SK-N-SH (cell line): ENCODE measurements at regions not wholly inside any gene's neighbourhood (a gene's known extent, or its start where the extent isn't known, plus 50 kb on each side); places are given as distances from the start of the nearest gene placed in this dataset.

Experiments used
- CTCF ChIA-PET: fragments of 300-600, 350-600 bp; formaldehyde crosslinking; extraction: SDS; loops from one replicate; lab custom pipeline; 2021; lab: Yijun Ruan, JAX
- POLR2A ChIA-PET: fragments of 350-600 bp; sonication (Branson Sonifier 250); formaldehyde crosslinking; extraction: SDS; loops from one replicate; lab custom pipeline; 2020; ENCODE audit warnings: antibody characterized with exemption, inconsistent platforms; lab: Yijun Ruan, JAX
- DNase-seq: peaks from one replicate; pipeline ENCODE4 v3.0.0; 2012
- H2AFZ ChIP-seq: fragments of 200-600 bp; sonication (generic); 2 replicates; pipeline ENCODE4 v1.8.1; 2016; ENCODE audit warnings: antibody characterized with exemption, mild to moderate bottlenecking, low read depth
- H3F3A ChIP-seq: fragments of 200-600 bp; sonication (generic); replicated peaks from 2 replicates; pipeline ENCODE3; 2016; ENCODE audit warnings: antibody characterized with exemption, mild to moderate bottlenecking; ENCODE audit not compliant: insufficient read depth
- H3K27ac ChIP-seq, 2 experiments: fragments of 200-500 bp in 1 of 2; fragments of 200-600 bp in 1 of 2; sonication (Bioruptor generic) in 1 of 2; sonication (generic), shearing (Covaris generic) in 1 of 2; 2 replicates each; pipeline versions ENCODE4 v1.5.1 to v1.6.1; 2014 to 2016; ENCODE audit warnings: low read depth in 2 of 2, inconsistent platforms in 1 of 2, low read length in 1 of 2, mild to moderate bottlenecking in 1 of 2, mixed read lengths in 1 of 2
- H3K27me3 ChIP-seq: fragments of 200-600 bp; sonication (generic), shearing (Covaris generic); 2 replicates; pipeline ENCODE4 v1.6.1; 2016; ENCODE audit warnings: mixed run types; ENCODE audit not compliant: insufficient read depth
- H3K36me3 ChIP-seq, 2 experiments: fragments of 200-500 bp in 1 of 2; fragments of 200-600 bp in 1 of 2; sonication (Bioruptor generic) in 1 of 2; sonication (generic) in 1 of 2; replicated peaks in 1 of 2; 2 replicates each; pipeline versions ENCODE3 to v1.5.1; 2014 to 2016; ENCODE audit warnings: low read length in 1 of 2, mild to moderate bottlenecking in 1 of 2; ENCODE audit not compliant: insufficient read depth in 2 of 2, control insufficient read depth in 1 of 2
- H3K4me1 ChIP-seq, 2 experiments: fragments of 200-500 bp in 1 of 2; fragments of 200-600 bp in 1 of 2; sonication (Bioruptor generic) in 1 of 2; sonication (generic), shearing (Covaris generic) in 1 of 2; 2 replicates each; pipeline versions ENCODE4 v1.5.1 to v1.6.1; 2014 to 2016; ENCODE audit warnings: low read depth in 1 of 2, low read length in 1 of 2, mixed run types in 1 of 2; ENCODE audit not compliant: insufficient read depth in 2 of 2, control insufficient read depth in 1 of 2
- H3K4me2 ChIP-seq: fragments of 200-600 bp; sonication (generic), shearing (Covaris generic); 2 replicates; pipeline ENCODE4 v1.6.1; 2017; ENCODE audit warnings: mixed run types
- H3K4me3 ChIP-seq, 2 experiments: fragments of 200-500 bp in 1 of 2; fragments of 200-600 bp in 1 of 2; sonication (Bioruptor generic) in 1 of 2; sonication (generic), shearing (Covaris generic) in 1 of 2; 2 replicates each; pipeline versions ENCODE4 v1.5.1 to v1.8.1; 2014 to 2016; ENCODE audit warnings: low read depth in 2 of 2, inconsistent platforms in 1 of 2, low read length in 1 of 2, mild to moderate bottlenecking in 1 of 2, mixed read lengths in 1 of 2, moderate library complexity in 1 of 2
- H3K79me2 ChIP-seq: fragments of 200-600 bp; sonication (generic); 2 replicates; pipeline ENCODE4 v1.8.1; 2017; ENCODE audit warnings: mild to moderate bottlenecking; ENCODE audit not compliant: insufficient read depth
- H3K9ac ChIP-seq: fragments of 200-600 bp; sonication (generic); 2 replicates; pipeline ENCODE4 v1.6.1; 2017; ENCODE audit warnings: mixed run types
- H3K9me2 ChIP-seq: fragments of 200-600 bp; sonication (generic); 2 replicates; pipeline ENCODE4 v1.6.1; 2017; ENCODE audit warnings: mixed run types
- H3K9me3 ChIP-seq: fragments of 200-600 bp; sonication (generic); 2 replicates; pipeline ENCODE4 v1.6.1; 2017; ENCODE audit warnings: mixed run types, mild to moderate bottlenecking, moderate library complexity
- H4K20me1 ChIP-seq: fragments of 200-600 bp; sonication (generic); 2 replicates; pipeline ENCODE4 v1.6.1; 2017; ENCODE audit warnings: mild to moderate bottlenecking, mixed run types; ENCODE audit not compliant: insufficient read depth
- CTCF ChIP-seq: fragments of 200-600 bp; sonication (generic); IDR thresholded peaks from 2 replicates; pipeline ENCODE4 v1.6.1; 2017; ENCODE audit warnings: antibody characterized with exemption, mild to moderate bottlenecking, moderate library complexity
- ELF1 ChIP-seq: IDR thresholded peaks from 2 replicates; pipeline ENCODE4 v1.4.0; 2012
- FOXJ3 ChIP-seq: sonication (generic); formaldehyde crosslinking; IDR thresholded peaks from 2 replicates; pipeline ENCODE4 v1.5.1; 2020; ENCODE audit warnings: mild to moderate bottlenecking, missing genetic modification reagents
- FOXM1 ChIP-seq: IDR thresholded peaks from 2 replicates; pipeline ENCODE4 v1.4.0; 2012; ENCODE audit warnings: low read depth, mild to moderate bottlenecking
- IRF3 ChIP-seq: fragments of 150-350 bp; IDR thresholded peaks from 2 replicates; pipeline ENCODE4 v1.6.1; 2016; ENCODE audit warnings: mild to moderate bottlenecking, low read depth, low read length
- MAX ChIP-seq: IDR thresholded peaks from 2 replicates; pipeline ENCODE4 v1.4.0; 2012; ENCODE audit warnings: low read depth
- MXI1 ChIP-seq: IDR thresholded peaks from 2 replicates; pipeline ENCODE4 v1.6.1; 2012; ENCODE audit warnings: mild to moderate bottlenecking, low read depth, low read length, improper control_type of control experiment
- NFIC ChIP-seq: IDR thresholded peaks from 2 replicates; pipeline ENCODE4 v1.4.0; 2012; ENCODE audit warnings: borderline replicate concordance
- NRF1 ChIP-seq: IDR thresholded peaks from 2 replicates; pipeline ENCODE4 v1.6.1; 2012; ENCODE audit warnings: low read depth, mild to moderate bottlenecking, low read length
- POLR2AphosphoS5 ChIP-seq: IDR thresholded peaks from 2 replicates; pipeline ENCODE4 v1.6.1; 2012; ENCODE audit warnings: low read depth, low read length
- SIN3A ChIP-seq: IDR thresholded peaks from 2 replicates; pipeline ENCODE4 v1.6.1; 2012; ENCODE audit warnings: low read depth, mild to moderate bottlenecking, low read length, moderate library complexity, borderline replicate concordance
- SMC3 ChIP-seq: IDR thresholded peaks from 2 replicates; pipeline ENCODE4 v1.6.1; 2012; ENCODE audit warnings: low read depth, low read length, improper control_type of control experiment
- ZBTB33 ChIP-seq: IDR thresholded peaks from 2 replicates; pipeline ENCODE4 v1.4.0; 2012; ENCODE audit warnings: low read depth, borderline replicate concordance
- WGBS: methylation state at CpG from one replicate; pipeline ENCODE4 v1.1.6; 2017; ENCODE audit warnings: low lambda C conversion rate; 5-methylcytosine and 5-hydroxymethylcytosine counted together

GRCh38 chr1:208419746-208420420 lies 175.7 kb upstream of the PLXNA2 start:
- no peak for DNase-seq
- Histone ChIP-seq H3K9me3 (no peaks in the 10 kb centered on the region), H4K20me1 (no peaks in the 10 kb centered on the region), H3K79me2 (no peaks in the 10 kb centered on the region), H3K36me3 (no peaks in the 10 kb centered on the region), H3K9ac (no peak overlapping the region), H3K27ac (no peak overlapping the region), H3K9me2 (no peaks in the 10 kb centered on the region), H3K27me3 (no peaks in the 10 kb centered on the region), H3K4me1 (peaks cover 0 to 5% of the 10 kb centered on the region in 2 experiments; a peak in 2 of 4 replicates), H3F3A (no peaks in the 10 kb centered on the region), H3K4me2 (no peak overlapping the region), H3K4me3 (no peak overlapping the region), H2AFZ (no peak overlapping the region)
- WGBS: 67% methylated on average over 5 of the region's 5 CpGs
- TF ChIP-seq SIN3A (no peak), ELF1 (no peak)
- POLR2A ChIA-PET: no interaction called here
- CTCF ChIA-PET: interaction anchor here (1.0 kb wide), 1 partner anchor 13 kb away, joined by 3 read pairs; no protein-coding TSS in a partner anchor

GRCh38 chr1:208420696-208421095 lies 176.5 kb upstream of the PLXNA2 start:
- Histone ChIP-seq H3K9ac (no peak overlapping the region), H3K4me1 (peaks cover 0 to 5% of the 10 kb centered on the region in 2 experiments; a peak in 2 of 4 replicates), H3F3A (no peaks in the 10 kb centered on the region), H3K79me2 (no peaks in the 10 kb centered on the region), H3K27me3 (no peaks in the 10 kb centered on the region), H2AFZ (no peak overlapping the region), H3K4me2 (no peak overlapping the region), H3K36me3 (no peaks in the 10 kb centered on the region), H3K9me3 (no peaks in the 10 kb centered on the region), H3K9me2 (no peaks in the 10 kb centered on the region), H3K27ac (no peak overlapping the region), H3K4me3 (no peak overlapping the region), H4K20me1 (no peaks in the 10 kb centered on the region)
- ChIA-PET CTCF (interaction anchor here (1.0 kb wide), 1 partner anchor 12 kb away, joined by 3 read pairs; no protein-coding TSS in a partner anchor), POLR2A (no interaction called here)
- DNase-seq: no peak
- TF ChIP-seq POLR2AphosphoS5 (no peak), FOXM1 (no peak), MAX (no peak), FOXJ3 (CRISPR knock-in tag) (no peak), CTCF (no peak), NFIC (no peak), NRF1 (no peak), MXI1 (no peak), ZBTB33 (no peak), IRF3 (no peak), SMC3 (no peak)
- 70% methylated on average over 1 of the region's 1 CpG for WGBS
